WTC11 (cell line): ENCODE measurements at regions not wholly inside any gene's neighbourhood (a gene's known extent, or its start where the extent isn't known, plus 50 kb on each side); places are given as distances from the start of the nearest gene placed in this dataset.

Experiments
- ATAC-seq: fragments of 200-7000 bp; cut with Tn5 transposase; 2 replicates; pipeline ENCODE4 v1.10.0; 2021; ENCODE audit warnings: mild to moderate bottlenecking, moderate library complexity
- CTCF ChIA-PET: fragments of 300-600 bp; sonication (Branson Sonifier 250); formaldehyde crosslinking; loops from one replicate; lab custom pipeline; 2021; ENCODE audit warnings: antibody characterized with exemption; lab: Charles Lee
- POLR2A ChIA-PET: fragments of 350-600 bp; sonication (Branson Sonifier 250); formaldehyde crosslinking; loops from one replicate; lab custom pipeline; 2021; ENCODE audit warnings: antibody characterized with exemption; lab: Charles Lee
- DNase-seq: peaks from one replicate; pipeline ENCODE4 v3.0.0; 2021; ENCODE audit warnings: low spot score
- H3K27ac Mint-ChIP-seq: 2 replicates; pipeline ENCODE4 v1.8.0; 2021; ENCODE audit warnings: mixed read lengths
- H3K27me3 Mint-ChIP-seq: 2 replicates; pipeline ENCODE4 v1.8.0; 2021; ENCODE audit warnings: low read depth, mild to moderate bottlenecking, moderate library complexity, mixed read lengths
- H3K36me3 Mint-ChIP-seq: 2 replicates; pipeline ENCODE4 v1.8.0; 2021; ENCODE audit warnings: mixed read lengths
- H3K4me1 Mint-ChIP-seq: 2 replicates; pipeline ENCODE4 v1.8.0; 2022; ENCODE audit warnings: mixed read lengths
- H3K4me3 Mint-ChIP-seq: 2 replicates; pipeline ENCODE4 v1.8.0; 2021; ENCODE audit warnings: mild to moderate bottlenecking, moderate library complexity, mixed read lengths
- H3K9me3 Mint-ChIP-seq: 2 replicates; pipeline ENCODE4 v1.8.0; 2021; ENCODE audit warnings: mixed read lengths
- ATF1 ChIP-seq: sonication (generic); formaldehyde crosslinking; IDR thresholded peaks from 2 replicates; pipeline ENCODE4 v1.8.1; 2023; ENCODE audit warnings: mild to moderate bottlenecking, moderate library complexity, missing genetic modification reagents
- CREB1 ChIP-seq: sonication (generic); formaldehyde crosslinking; IDR thresholded peaks from 2 replicates; pipeline ENCODE4 v1.8.0; 2023; ENCODE audit warnings: mild to moderate bottlenecking, missing genetic modification reagents
- ELF4 ChIP-seq: sonication (generic); formaldehyde crosslinking; IDR thresholded peaks from 2 replicates; pipeline ENCODE4 v1.8.1; 2022; ENCODE audit warnings: low read depth, mild to moderate bottlenecking, moderate library complexity, missing genetic modification reagents
- EMX1 ChIP-seq: fragments of 250-450 bp; sonication (Bioruptor Pico); IDR thresholded peaks from 2 replicates; pipeline ENCODE4 v1.8.0; 2021; ENCODE audit warnings: mild to moderate bottlenecking
- ETV6 ChIP-seq: sonication (generic); formaldehyde crosslinking; IDR thresholded peaks from 2 replicates; pipeline ENCODE4 v1.8.1; 2022; ENCODE audit warnings: mild to moderate bottlenecking, missing genetic modification reagents
- GTF2I ChIP-seq: fragments of 250-450 bp; sonication (Bioruptor Pico); conservative IDR thresholded peaks from 2 replicates; pipeline ENCODE4 v1.4.0; 2021; ENCODE audit warnings: mild to moderate bottlenecking
- SMAD4 ChIP-seq: sonication (generic); formaldehyde crosslinking; IDR thresholded peaks from 2 replicates; pipeline ENCODE4 v1.8.0; 2022; ENCODE audit warnings: mild to moderate bottlenecking, missing genetic modification reagents
- TCF7 ChIP-seq: sonication (generic); formaldehyde crosslinking; IDR thresholded peaks from 2 replicates; pipeline ENCODE4 v1.8.0; 2022; ENCODE audit warnings: mild to moderate bottlenecking, low read depth, missing genetic modification reagents, moderate library complexity
- TEAD4 ChIP-seq: sonication (generic); formaldehyde crosslinking; IDR thresholded peaks from 2 replicates; pipeline ENCODE4 v1.8.0; 2022; ENCODE audit warnings: mild to moderate bottlenecking, missing genetic modification reagents
- ZNF138 ChIP-seq: sonication (generic); formaldehyde crosslinking; conservative IDR thresholded peaks from 2 replicates; pipeline ENCODE4 v1.8.1; 2022; ENCODE audit warnings: mild to moderate bottlenecking, moderate library complexity, missing genetic modification reagents
- ZNF263 ChIP-seq: sonication (generic); formaldehyde crosslinking; IDR thresholded peaks from 2 replicates; pipeline ENCODE4 v1.8.1; 2022; ENCODE audit warnings: low read depth, mild to moderate bottlenecking, moderate library complexity, missing genetic modification reagents
- TF ChIP-seq, protein P1 (sequence below): sonication (generic); formaldehyde crosslinking; IDR thresholded peaks from 2 replicates; pipeline ENCODE4 v1.8.1; 2023; ENCODE audit warnings: mild to moderate bottlenecking, moderate library complexity, missing genetic modification reagents
- TF ChIP-seq, protein P2 (sequence below): sonication (generic); formaldehyde crosslinking; conservative IDR thresholded peaks from 2 replicates; pipeline ENCODE4 v1.8.1; 2023; ENCODE audit warnings: mild to moderate bottlenecking, low read depth, missing genetic modification reagents, moderate library complexity
- TF ChIP-seq, protein P3 (sequence below): sonication (generic); formaldehyde crosslinking; IDR thresholded peaks from 2 replicates; pipeline ENCODE4 v1.8.1; 2023; ENCODE audit warnings: mild to moderate bottlenecking, missing genetic modification reagents, moderate library complexity
- TF ChIP-seq, protein P4 (sequence below): sonication (generic); formaldehyde crosslinking; IDR thresholded peaks from 2 replicates; pipeline ENCODE4 v1.8.1; 2023; ENCODE audit warnings: mild to moderate bottlenecking, missing genetic modification reagents, borderline replicate concordance
- TF ChIP-seq, protein P5 (sequence below): fragments of 200-600 bp; IDR thresholded peaks from 2 replicates; pipeline ENCODE4 v1.8.0; 2022; ENCODE audit warnings: antibody characterized with exemption
- TF ChIP-seq, protein P6 (sequence below): sonication (generic); formaldehyde crosslinking; IDR thresholded peaks from 2 replicates; pipeline ENCODE4 v1.8.0; 2022; ENCODE audit warnings: mild to moderate bottlenecking, missing genetic modification reagents
- TF ChIP-seq, protein P7 (sequence below): sonication (generic); formaldehyde crosslinking; IDR thresholded peaks from 2 replicates; pipeline ENCODE4 v1.8.1; 2022; ENCODE audit warnings: mild to moderate bottlenecking, missing genetic modification reagents, moderate library complexity, borderline replicate concordance
- TF ChIP-seq, protein P8 (sequence below): fragments of 250-450 bp; sonication (Bioruptor Pico); conservative IDR thresholded peaks from 2 replicates; pipeline ENCODE4 v1.9.0; 2021; ENCODE audit warnings: mild to moderate bottlenecking
- TF ChIP-seq, protein P9 (sequence below): fragments of 250-450 bp; sonication (Bioruptor Pico); IDR thresholded peaks from 2 replicates; pipeline ENCODE4 v1.9.0; 2021; ENCODE audit warnings: mild to moderate bottlenecking

DNA sequence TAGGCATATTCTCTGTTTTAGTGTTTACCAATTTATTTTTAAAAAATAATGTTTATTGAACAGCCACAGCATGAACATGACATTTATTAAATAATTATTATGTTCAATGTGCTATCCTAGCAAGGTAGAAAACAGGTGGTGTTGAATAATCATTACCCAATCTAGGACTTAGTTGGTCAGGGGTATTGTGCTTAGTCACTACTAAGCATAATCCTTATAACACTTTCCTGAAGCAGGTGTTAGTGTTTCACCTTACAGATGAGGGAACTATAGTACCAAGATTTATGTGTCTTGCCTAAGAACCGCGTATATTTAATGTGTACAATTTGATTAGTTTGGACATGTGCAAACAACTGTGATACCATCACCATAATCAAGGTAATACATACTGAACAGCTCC, 1387.2 kb upstream of the ACO1 start (continued):
- TF ChIP-seq ETV6 (no peak), SMAD4 (CRISPR knock-in tag) (no peak), ELF4 (CRISPR knock-in tag) (no peak)

DNA sequence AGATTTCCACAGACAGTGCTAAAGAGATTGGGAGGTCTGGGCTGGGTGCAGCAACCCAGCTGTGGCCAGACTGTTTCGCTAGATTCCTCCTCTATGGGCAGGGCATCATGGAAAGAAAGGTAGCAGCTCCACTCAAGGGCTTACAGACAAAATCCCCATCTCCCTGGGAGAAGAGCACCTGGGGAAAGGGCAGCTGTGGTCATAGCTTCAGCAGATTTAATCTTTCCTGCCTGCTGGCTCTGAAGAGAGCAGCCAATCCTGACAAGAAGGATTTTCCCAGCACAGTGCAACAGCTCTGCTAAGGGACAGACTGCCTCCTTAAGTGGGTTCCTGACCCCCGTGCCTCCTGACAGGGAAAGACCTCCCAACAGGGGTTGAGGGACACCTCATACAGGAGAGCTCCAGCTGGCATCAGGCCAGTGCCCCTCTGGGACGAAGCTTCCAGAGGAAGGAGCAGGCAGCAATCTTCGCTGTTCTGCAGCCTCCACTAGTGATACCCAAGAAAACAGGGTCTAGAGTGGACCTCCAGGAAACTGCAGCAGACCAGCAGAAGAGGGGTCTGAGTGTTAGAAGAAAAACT, 1379.3 kb upstream of the ACO1 start:
- Mint-ChIP-seq H3K36me3 (peaks cover 27% of the 10 kb centered on the region), H3K4me3 (no peak overlapping the region), H3K27me3 (no peaks in the 10 kb centered on the region), H3K9me3 (peaks cover 68% of the 10 kb centered on the region), H3K27ac (no peak overlapping the region), H3K4me1 (no peaks in the 10 kb centered on the region)
- POLR2A ChIA-PET = no interaction called here
- ATAC-seq (no peak), DNase-seq (no peak)
- CTCF ChIA-PET = no interaction called here
- TF ChIP-seq, protein P1, sequence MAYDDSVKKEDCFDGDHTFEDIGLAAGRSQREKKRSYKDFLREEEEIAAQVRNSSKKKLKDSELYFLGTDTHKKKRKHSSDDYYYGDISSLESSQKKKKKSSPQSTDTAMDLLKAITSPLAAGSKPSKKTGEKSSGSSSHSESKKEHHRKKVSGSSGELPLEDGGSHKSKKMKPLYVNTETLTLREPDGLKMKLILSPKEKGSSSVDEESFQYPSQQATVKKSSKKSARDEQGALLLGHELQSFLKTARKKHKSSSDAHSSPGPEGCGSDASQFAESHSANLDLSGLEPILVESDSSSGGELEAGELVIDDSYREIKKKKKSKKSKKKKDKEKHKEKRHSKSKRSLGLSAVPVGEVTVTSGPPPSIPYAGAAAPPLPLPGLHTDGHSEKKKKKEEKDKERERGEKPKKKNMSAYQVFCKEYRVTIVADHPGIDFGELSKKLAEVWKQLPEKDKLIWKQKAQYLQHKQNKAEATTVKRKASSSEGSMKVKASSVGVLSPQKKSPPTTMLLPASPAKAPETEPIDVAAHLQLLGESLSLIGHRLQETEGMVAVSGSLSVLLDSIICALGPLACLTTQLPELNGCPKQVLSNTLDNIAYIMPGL = no peak
- TF ChIP-seq, protein P2, sequence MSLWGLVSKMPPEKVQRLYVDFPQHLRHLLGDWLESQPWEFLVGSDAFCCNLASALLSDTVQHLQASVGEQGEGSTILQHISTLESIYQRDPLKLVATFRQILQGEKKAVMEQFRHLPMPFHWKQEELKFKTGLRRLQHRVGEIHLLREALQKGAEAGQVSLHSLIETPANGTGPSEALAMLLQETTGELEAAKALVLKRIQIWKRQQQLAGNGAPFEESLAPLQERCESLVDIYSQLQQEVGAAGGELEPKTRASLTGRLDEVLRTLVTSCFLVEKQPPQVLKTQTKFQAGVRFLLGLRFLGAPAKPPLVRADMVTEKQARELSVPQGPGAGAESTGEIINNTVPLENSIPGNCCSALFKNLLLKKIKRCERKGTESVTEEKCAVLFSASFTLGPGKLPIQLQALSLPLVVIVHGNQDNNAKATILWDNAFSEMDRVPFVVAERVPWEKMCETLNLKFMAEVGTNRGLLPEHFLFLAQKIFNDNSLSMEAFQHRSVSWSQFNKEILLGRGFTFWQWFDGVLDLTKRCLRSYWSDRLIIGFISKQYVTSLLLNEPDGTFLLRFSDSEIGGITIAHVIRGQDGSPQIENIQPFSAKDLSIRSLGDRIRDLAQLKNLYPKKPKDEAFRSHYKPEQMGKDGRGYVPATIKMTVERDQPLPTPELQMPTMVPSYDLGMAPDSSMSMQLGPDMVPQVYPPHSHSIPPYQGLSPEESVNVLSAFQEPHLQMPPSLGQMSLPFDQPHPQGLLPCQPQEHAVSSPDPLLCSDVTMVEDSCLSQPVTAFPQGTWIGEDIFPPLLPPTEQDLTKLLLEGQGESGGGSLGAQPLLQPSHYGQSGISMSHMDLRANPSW (CRISPR knock-in tag) = no peak
- TF ChIP-seq, protein P3, sequence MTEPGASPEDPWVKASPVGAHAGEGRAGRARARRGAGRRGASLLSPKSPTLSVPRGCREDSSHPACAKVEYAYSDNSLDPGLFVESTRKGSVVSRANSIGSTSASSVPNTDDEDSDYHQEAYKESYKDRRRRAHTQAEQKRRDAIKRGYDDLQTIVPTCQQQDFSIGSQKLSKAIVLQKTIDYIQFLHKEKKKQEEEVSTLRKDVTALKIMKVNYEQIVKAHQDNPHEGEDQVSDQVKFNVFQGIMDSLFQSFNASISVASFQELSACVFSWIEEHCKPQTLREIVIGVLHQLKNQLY (CRISPR knock-in tag) = no peak
- TF ChIP-seq, protein P4, sequence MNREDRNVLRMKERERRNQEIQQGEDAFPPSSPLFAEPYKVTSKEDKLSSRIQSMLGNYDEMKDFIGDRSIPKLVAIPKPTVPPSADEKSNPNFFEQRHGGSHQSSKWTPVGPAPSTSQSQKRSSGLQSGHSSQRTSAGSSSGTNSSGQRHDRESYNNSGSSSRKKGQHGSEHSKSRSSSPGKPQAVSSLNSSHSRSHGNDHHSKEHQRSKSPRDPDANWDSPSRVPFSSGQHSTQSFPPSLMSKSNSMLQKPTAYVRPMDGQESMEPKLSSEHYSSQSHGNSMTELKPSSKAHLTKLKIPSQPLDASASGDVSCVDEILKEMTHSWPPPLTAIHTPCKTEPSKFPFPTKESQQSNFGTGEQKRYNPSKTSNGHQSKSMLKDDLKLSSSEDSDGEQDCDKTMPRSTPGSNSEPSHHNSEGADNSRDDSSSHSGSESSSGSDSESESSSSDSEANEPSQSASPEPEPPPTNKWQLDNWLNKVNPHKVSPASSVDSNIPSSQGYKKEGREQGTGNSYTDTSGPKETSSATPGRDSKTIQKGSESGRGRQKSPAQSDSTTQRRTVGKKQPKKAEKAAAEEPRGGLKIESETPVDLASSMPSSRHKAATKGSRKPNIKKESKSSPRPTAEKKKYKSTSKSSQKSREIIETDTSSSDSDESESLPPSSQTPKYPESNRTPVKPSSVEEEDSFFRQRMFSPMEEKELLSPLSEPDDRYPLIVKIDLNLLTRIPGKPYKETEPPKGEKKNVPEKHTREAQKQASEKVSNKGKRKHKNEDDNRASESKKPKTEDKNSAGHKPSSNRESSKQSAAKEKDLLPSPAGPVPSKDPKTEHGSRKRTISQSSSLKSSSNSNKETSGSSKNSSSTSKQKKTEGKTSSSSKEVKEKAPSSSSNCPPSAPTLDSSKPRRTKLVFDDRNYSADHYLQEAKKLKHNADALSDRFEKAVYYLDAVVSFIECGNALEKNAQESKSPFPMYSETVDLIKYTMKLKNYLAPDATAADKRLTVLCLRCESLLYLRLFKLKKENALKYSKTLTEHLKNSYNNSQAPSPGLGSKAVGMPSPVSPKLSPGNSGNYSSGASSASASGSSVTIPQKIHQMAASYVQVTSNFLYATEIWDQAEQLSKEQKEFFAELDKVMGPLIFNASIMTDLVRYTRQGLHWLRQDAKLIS = no peak
- TF ChIP-seq ETV6 = no peak
- TF ChIP-seq, protein P5, sequence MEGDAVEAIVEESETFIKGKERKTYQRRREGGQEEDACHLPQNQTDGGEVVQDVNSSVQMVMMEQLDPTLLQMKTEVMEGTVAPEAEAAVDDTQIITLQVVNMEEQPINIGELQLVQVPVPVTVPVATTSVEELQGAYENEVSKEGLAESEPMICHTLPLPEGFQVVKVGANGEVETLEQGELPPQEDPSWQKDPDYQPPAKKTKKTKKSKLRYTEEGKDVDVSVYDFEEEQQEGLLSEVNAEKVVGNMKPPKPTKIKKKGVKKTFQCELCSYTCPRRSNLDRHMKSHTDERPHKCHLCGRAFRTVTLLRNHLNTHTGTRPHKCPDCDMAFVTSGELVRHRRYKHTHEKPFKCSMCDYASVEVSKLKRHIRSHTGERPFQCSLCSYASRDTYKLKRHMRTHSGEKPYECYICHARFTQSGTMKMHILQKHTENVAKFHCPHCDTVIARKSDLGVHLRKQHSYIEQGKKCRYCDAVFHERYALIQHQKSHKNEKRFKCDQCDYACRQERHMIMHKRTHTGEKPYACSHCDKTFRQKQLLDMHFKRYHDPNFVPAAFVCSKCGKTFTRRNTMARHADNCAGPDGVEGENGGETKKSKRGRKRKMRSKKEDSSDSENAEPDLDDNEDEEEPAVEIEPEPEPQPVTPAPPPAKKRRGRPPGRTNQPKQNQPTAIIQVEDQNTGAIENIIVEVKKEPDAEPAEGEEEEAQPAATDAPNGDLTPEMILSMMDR = no peak
- no peak for TF ChIP-seq EMX1 (CRISPR knock-in tag)
- TF ChIP-seq, protein P6, sequence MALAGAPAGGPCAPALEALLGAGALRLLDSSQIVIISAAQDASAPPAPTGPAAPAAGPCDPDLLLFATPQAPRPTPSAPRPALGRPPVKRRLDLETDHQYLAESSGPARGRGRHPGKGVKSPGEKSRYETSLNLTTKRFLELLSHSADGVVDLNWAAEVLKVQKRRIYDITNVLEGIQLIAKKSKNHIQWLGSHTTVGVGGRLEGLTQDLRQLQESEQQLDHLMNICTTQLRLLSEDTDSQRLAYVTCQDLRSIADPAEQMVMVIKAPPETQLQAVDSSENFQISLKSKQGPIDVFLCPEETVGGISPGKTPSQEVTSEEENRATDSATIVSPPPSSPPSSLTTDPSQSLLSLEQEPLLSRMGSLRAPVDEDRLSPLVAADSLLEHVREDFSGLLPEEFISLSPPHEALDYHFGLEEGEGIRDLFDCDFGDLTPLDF (CRISPR knock-in tag) = no peak
- TF ChIP-seq, protein P7, sequence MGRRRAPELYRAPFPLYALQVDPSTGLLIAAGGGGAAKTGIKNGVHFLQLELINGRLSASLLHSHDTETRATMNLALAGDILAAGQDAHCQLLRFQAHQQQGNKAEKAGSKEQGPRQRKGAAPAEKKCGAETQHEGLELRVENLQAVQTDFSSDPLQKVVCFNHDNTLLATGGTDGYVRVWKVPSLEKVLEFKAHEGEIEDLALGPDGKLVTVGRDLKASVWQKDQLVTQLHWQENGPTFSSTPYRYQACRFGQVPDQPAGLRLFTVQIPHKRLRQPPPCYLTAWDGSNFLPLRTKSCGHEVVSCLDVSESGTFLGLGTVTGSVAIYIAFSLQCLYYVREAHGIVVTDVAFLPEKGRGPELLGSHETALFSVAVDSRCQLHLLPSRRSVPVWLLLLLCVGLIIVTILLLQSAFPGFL = no peak
- TF ChIP-seq, protein P8, sequence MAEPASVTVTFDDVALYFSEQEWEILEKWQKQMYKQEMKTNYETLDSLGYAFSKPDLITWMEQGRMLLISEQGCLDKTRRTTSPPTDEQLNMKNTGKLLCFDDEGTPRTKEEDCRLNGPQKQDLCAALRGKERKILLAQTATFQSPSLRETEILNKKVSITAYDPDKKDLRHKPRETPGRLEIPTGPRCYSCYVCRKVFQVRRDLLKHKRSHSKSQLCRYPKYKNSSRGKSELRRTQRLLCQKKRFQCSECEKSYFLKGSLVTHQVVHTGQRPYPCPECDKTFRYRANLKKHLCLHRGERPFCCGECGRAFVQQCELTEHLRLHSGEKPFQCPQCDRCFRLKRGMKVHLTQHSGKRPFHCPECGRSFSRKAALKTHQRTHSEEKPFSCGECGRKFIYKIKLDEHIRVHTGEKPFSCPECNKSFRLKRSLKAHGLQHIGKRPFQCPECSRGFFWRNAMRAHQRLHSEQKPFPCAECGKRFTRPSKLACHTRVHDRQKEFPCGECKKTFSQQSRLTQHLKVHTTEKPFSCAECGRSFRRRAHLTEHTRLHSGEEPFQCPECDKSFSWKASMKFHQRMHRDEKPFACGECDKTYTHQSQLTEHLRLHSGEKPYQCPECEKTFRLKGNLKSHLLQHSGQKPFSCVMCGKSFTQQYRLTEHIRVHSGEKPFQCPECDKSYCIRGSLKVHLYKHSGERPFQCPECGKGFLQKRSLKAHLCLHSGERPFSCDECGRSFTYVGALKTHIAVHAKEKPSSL = no peak
- no peak for TF ChIP-seq TEAD4 (CRISPR knock-in tag)
- no peak for TF ChIP-seq ZNF263
- no peak for TF ChIP-seq GTF2I (CRISPR knock-in tag)
- no peak for TF ChIP-seq ATF1 (CRISPR knock-in tag)
- TF ChIP-seq ZNF138 (CRISPR knock-in tag) = no peak
- no peak for TF ChIP-seq TCF7 (CRISPR knock-in tag)
- TF ChIP-seq CREB1 (CRISPR knock-in tag) = no peak
- TF ChIP-seq, protein P9, sequence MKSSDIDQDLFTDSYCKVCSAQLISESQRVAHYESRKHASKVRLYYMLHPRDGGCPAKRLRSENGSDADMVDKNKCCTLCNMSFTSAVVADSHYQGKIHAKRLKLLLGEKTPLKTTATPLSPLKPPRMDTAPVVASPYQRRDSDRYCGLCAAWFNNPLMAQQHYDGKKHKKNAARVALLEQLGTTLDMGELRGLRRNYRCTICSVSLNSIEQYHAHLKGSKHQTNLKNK (CRISPR knock-in tag) = no peak
